ENCODE measurements at regions not wholly inside any gene's neighbourhood (a gene's known extent, or its start where the extent isn't known, plus 50 kb on each side); places are given as distances from the start of the nearest gene placed in this dataset.

- Histone ChIP-seq H3K9me2 (ENCODE audit: low read depth, low read length) (no peaks in the 10 kb centered on the region), H3K9me3 (ENCODE audit: low read length) (no peaks in the 10 kb centered on the region), H4K20me1 (ENCODE audit: insufficient read depth, low read length) (no peaks in the 10 kb centered on the region), H3K36me3 (ENCODE audit: insufficient read depth, low read length) (no peaks in the 10 kb centered on the region), H3K79me2 (ENCODE audit: insufficient read depth, low read length) (no peaks in the 10 kb centered on the region), H3K9ac (ENCODE audit: low read length) (no peak overlapping the region), H3F3A (ENCODE audit: insufficient read depth, low read length) (no peaks in the 10 kb centered on the region), H3K4me1 (ENCODE audit: insufficient read depth, low read length, severe bottlenecking) (no peaks in the 10 kb centered on the region), H3K27me3 (ENCODE audit: insufficient read depth, low read length) (no peaks in the 10 kb centered on the region), H3K27ac (ENCODE audit: low read depth, low read length, poor library complexity, severe bottlenecking) (no peak overlapping the region), H3K4me2 (ENCODE audit: low read length) (no peak overlapping the region), H3K4me3 (ENCODE audit: low read depth, low read length, poor library complexity, severe bottlenecking) (no peak overlapping the region), H2AFZ (ENCODE audit: low read length) (no peak overlapping the region)
- TF ChIP-seq EZH2 (IDR thresholded peaks at IDR 0.05; ENCODE audit: borderline replicate concordance, low read length) (no peak), CTCF (IDR thresholded peaks at IDR 0.05; ENCODE audit: low read length) (no peak)
Observed at GRCh38 chr5:57853929-57854697, 371.5 kb upstream of the ACTBL2 start.

- H3K36me3 ChIP-seq (ENCODE audit: insufficient read depth, low read length), result no peaks in the 10 kb centered on the region
- H3K9me2 ChIP-seq (ENCODE audit: low read depth, low read length), result no peaks in the 10 kb centered on the region
- no peak overlapping the region for H3K9ac ChIP-seq (ENCODE audit: low read length)
- H3K4me3 ChIP-seq (ENCODE audit: low read depth, low read length, poor library complexity, severe bottlenecking), result no peak overlapping the region
- no peak overlapping the region for H3K27ac ChIP-seq (ENCODE audit: low read depth, low read length, poor library complexity, severe bottlenecking)
- no peak overlapping the region for H3K4me2 ChIP-seq (ENCODE audit: low read length)
- H3K4me1 ChIP-seq (ENCODE audit: insufficient read depth, low read length, severe bottlenecking), result no peaks in the 10 kb centered on the region
- no peaks in the 10 kb centered on the region for H3K27me3 ChIP-seq (ENCODE audit: insufficient read depth, low read length)
- H4K20me1 ChIP-seq (ENCODE audit: insufficient read depth, low read length), result no peaks in the 10 kb centered on the region
- no peaks in the 10 kb centered on the region for H3F3A ChIP-seq (ENCODE audit: insufficient read depth, low read length)
- no peaks in the 10 kb centered on the region for H3K79me2 ChIP-seq (ENCODE audit: insufficient read depth, low read length)
- H2AFZ ChIP-seq (ENCODE audit: low read length), result no peak overlapping the region
- no peaks in the 10 kb centered on the region for H3K9me3 ChIP-seq (ENCODE audit: low read length)
- TF ChIP-seq CTCF (IDR thresholded peaks at IDR 0.05; ENCODE audit: low read length) (no peak), EZH2 (IDR thresholded peaks at IDR 0.05; ENCODE audit: borderline replicate concordance, low read length) (no peak)
Observed at GRCh38 chr5:57850109-57850508, 367.5 kb upstream of the ACTBL2 start.

- TF ChIP-seq CTCF (IDR thresholded peaks at IDR 0.05; ENCODE audit: low read length) (no peak), EZH2 (IDR thresholded peaks at IDR 0.05; ENCODE audit: borderline replicate concordance, low read length) (no peak)
- no peaks in the 10 kb centered on the region for H3F3A ChIP-seq (ENCODE audit: insufficient read depth, low read length)
- no peak overlapping the region for H3K4me2 ChIP-seq (ENCODE audit: low read length)
- H4K20me1 ChIP-seq (ENCODE audit: insufficient read depth, low read length), result no peaks in the 10 kb centered on the region
- no peaks in the 10 kb centered on the region for H3K9me2 ChIP-seq (ENCODE audit: low read depth, low read length)
- H3K79me2 ChIP-seq (ENCODE audit: insufficient read depth, low read length), result no peaks in the 10 kb centered on the region
- H3K27ac ChIP-seq (ENCODE audit: low read depth, low read length, poor library complexity, severe bottlenecking), result no peak overlapping the region
- H3K9me3 ChIP-seq (ENCODE audit: low read length), result no peaks in the 10 kb centered on the region
- no peak overlapping the region for H3K9ac ChIP-seq (ENCODE audit: low read length)
- H2AFZ ChIP-seq (ENCODE audit: low read length), result no peak overlapping the region
- H3K4me3 ChIP-seq (ENCODE audit: low read depth, low read length, poor library complexity, severe bottlenecking), result no peak overlapping the region
- H3K27me3 ChIP-seq (ENCODE audit: insufficient read depth, low read length), result no peaks in the 10 kb centered on the region
- H3K36me3 ChIP-seq (ENCODE audit: insufficient read depth, low read length), result no peaks in the 10 kb centered on the region
- H3K4me1 ChIP-seq (ENCODE audit: insufficient read depth, low read length, severe bottlenecking), result no peaks in the 10 kb centered on the region
Observed at GRCh38 chr5:57845025-57845424, 362.4 kb upstream of the ACTBL2 start.
